ENCODE measurements at regions not wholly inside any gene's neighbourhood (a gene's known extent, or its start where the extent isn't known, plus 50 kb on each side); places are given as distances from the start of the nearest gene placed in this dataset.

GRCh38 chr3:72247126-72247525, 462.2 kb upstream of the PROK2 start:
- DNase-seq = no peak

GRCh38 chr3:72246685-72247084, 461.7 kb upstream of the PROK2 start:
- no peak for DNase-seq

GRCh38 chr3:72245183-72245811, 460.3 kb upstream of the PROK2 start:
- DNase-seq = no peak

GRCh38 chr3:72244396-72244795, 459.4 kb upstream of the PROK2 start:
- no peak for DNase-seq

GRCh38 chr3:72242326-72242725, 457.4 kb upstream of the PROK2 start:
- no peak for DNase-seq

GRCh38 chr3:72241525-72241924, 456.6 kb upstream of the PROK2 start:
- DNase-seq = no peak

GRCh38 chr3:72240531-72240930, 455.6 kb upstream of the PROK2 start:
- DNase-seq = no peak

- no peak for DNase-seq
Measured at GRCh38 chr3:72238801-72239200, 453.9 kb upstream of the PROK2 start.

GRCh38 chr3:72238010-72238691, 453.2 kb upstream of the PROK2 start:
- DNase-seq = no peak

GRCh38 chr3:72237679-72238009, 452.7 kb upstream of the PROK2 start:
- no peak for DNase-seq

GRCh38 chr3:72234391-72234790, 449.4 kb upstream of the PROK2 start:
- no peak for DNase-seq

GRCh38 chr3:72233571-72233970, 448.6 kb upstream of the PROK2 start:
- no peak for DNase-seq

GRCh38 chr3:72232777-72233176, 447.8 kb upstream of the PROK2 start:
- DNase-seq = no peak

GRCh38 chr3:72232331-72232730, 447.4 kb upstream of the PROK2 start:
- DNase-seq = no peak

GRCh38 chr3:72231439-72232196, 446.7 kb upstream of the PROK2 start:
- DNase-seq = no peak

GRCh38 chr3:72230774-72231379, 445.9 kb upstream of the PROK2 start:
- no peak for DNase-seq

- no peak for DNase-seq
Measured at GRCh38 chr3:72229952-72230351, 445.0 kb upstream of the PROK2 start.

GRCh38 chr3:72227486-72228070, 442.6 kb upstream of the PROK2 start:
- DNase-seq = no peak

- no peak for DNase-seq
Measured at GRCh38 chr3:72224804-72225509, 440.0 kb upstream of the PROK2 start.

GRCh38 chr3:72223628-72224027, 438.7 kb upstream of the PROK2 start:
- DNase-seq = no peak

- DNase-seq = no peak
Measured at GRCh38 chr3:72223116-72223515, 438.2 kb upstream of the PROK2 start.

- no peak for DNase-seq
Measured at GRCh38 chr3:72222410-72222809, 437.5 kb upstream of the PROK2 start.

- DNase-seq = no peak
Measured at GRCh38 chr3:72220946-72221345, 436.0 kb upstream of the PROK2 start.
